NCI-H345 treated with DMSO at 0.1 percent for 48 hours (cell line): ENCODE measurements at regions not wholly inside any gene's neighbourhood (a gene's known extent, or its start where the extent isn't known, plus 50 kb on each side); places are given as distances from the start of the nearest gene placed in this dataset.

Experiments
- DNase-seq: peaks from one replicate; lab custom pipeline; 2025; ENCODE audit not compliant: unreplicated experiment; lab: John Stamatoyannopoulos, UW

GRCh38 chr4:123913598-123913997 is 517.0 kb downstream of the SPRY1 start:
- DNase-seq, result no peak

GRCh38 chr4:123916821-123917220 is 520.2 kb downstream of the SPRY1 start:
- DNase-seq, result no peak

DNA sequence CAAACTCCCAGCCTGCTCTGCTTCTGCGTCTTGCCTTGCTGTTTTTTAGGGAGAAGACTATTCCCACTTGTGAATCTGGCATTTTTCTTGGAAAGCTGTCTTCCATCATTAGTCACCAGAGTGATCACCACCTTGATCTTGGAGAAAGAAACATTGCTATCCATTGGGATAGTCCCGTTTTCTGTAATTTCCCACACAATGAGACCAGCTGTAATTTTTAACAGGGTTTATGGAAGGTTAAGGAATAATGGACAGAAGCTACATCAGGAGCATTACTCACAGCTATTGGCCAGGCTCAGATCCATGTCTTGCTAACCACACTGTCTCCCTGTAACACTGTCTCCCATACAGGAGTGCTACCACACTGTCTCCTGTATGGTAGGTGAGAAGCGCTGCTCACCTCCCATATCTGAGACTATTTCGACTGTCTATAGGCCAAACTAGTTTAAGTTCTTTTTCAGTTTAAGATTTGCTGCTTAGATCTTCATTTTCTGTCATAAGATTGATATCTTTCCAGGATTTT is 523.0 kb downstream of the SPRY1 start:
- DNase-seq, result no peak

DNA sequence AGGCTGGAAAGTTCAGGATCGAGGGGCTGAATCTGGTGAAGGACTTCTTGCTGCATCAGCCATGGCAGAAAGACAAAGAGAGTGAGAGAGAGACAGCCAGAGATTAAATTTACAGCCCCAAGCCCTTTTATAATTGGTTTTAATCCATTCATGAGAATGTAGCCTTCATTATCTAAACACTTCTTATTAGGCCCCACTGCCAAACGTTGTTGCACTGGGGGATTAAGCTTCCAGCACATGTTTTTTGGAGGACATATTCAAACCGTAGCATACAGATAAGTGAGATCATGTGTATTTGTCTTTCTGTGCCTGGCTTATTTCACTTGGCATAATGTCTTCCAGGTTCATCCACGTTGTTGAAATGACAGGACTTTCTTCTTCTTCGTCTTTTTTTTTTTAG is 524.7 kb downstream of the SPRY1 start:
- no peak for DNase-seq

DNA sequence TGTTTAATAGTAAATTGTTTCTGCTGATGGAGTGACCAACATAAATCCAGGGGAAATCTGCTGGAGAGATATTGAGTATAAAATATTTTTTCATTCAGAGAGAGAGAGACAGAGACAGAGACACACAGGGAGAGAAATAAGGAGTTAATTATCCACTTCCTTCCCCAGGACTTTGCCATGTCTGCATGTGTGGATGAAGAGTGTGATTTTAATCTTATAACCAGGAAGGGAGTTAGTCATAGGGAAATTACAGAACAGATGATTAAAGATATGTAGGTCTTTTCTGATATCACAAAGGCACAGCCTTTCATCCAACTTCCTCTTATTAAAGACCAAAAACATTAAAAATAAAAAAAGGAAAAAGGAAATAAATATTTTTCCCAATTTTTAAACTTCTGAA is 526.3 kb downstream of the SPRY1 start:
- DNase-seq, result no peak

DNA sequence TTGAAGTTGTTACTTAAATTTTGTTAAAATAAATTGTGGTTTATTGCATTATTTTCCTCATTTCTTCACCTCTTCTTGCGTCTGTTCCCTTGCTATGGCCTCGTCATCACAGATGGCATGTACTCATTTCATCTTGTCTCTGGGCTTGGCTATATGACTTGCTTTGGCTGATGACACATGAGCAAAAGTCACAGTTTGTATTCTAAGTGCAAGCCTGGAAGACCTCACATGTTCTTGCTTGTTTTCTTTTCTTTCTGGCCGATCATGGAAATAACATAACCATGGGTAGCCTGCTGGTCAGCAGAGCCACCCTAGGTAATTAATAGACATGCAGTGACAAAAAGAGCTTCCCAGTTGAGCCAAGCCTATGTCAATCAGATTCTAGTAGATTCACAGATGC is 527.9 kb downstream of the SPRY1 start:
- no peak for DNase-seq

DNA sequence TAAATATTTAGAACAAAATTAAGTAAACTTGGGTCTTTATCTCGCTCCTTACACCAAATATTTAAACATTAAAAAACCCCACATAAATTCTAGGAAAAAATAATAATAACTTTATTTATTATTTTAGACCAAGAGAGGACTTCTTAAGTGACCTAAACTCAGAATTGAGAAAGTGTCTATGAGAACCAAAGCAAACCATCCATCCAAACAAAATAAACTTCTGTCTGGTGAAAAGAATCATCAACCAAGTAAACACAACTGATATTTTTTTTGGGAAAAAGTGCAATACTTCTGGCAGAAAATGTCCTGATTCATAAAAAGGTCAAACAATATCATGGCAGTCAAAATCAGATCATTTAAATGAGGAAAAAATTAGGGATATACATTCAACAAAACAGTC is 533.0 kb downstream of the SPRY1 start:
- DNase-seq, result no peak

- no peak for DNase-seq
Observed at GRCh38 chr4:123930996-123931395, 534.4 kb downstream of the SPRY1 start.

DNA sequence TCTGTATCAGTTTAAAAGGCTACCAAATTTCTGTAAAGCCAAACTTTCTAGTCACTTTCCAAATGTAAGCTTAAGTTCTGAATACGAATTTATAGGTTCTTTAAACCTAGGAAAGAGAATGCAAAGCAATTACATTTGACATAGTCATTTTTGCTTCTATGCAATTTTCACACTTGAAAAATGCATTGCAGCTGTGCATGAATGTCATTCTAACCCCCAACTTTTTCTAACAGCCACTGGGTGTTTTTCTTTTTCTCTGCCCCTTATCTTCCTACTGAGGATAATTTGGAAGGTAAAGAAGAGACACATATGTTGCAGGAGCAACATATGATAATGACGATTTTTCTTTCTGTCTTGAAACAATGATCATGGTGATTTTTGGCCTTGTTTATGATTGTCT is 537.5 kb downstream of the SPRY1 start:
- no peak for DNase-seq

DNA sequence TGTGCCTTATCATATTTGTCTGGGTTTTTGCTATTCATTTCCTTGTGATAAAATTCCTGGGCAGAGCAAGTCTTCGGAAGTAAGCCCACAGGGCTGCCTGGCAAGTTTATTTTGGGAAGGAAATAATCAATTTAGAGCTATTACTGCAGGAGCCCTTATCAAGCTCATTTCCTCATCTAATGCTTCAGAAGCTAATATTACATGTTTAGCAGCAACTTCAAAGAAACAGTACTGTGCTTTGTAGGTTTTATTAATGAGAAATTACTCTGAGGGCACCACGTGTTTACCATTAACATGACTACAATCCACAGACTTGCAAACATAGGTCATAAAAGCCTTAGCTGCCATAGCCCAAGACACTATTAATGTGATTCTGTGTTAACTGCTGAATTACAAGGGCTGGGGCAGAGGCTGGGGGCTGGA is 540.0 kb downstream of the SPRY1 start:
- DNase-seq, result no peak

DNA sequence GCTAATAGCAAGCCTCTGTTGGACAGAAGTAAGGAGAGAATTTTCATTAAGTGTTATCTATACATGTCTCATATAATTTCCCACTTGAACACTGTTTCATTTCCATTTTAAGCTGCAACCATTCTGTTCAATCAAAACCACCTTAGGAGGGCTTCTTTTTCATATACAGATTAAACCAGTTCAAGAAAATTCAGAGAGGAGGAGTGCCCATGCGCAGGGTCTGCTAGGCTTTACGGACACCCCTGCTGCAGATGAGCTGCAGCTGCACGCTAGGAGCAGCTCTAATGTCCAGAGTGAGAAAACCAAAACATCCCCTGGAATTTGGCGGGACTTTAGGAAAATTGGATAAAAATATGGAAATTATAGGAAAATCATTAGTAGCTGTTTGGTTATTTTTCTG is 541.0 kb downstream of the SPRY1 start:
- no peak for DNase-seq

DNA sequence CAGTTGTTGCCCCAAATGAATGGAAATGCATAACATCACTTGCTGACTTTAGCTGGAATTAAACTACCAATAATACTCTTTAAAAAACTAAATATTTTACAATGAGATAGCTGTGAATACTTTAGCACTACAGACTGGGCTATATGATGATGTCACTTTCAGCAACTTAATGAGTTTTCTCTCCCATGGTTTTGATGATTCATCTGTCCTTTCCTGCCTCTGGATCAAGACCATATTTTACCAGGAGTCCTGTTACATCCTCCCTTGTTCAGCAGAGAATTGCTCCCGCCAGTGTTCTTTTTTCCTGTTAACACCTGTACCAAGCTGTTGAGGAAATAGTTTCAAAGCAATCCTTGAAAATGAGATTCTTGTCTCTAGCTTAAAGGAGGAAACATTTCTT is 543.0 kb downstream of the SPRY1 start:
- DNase-seq, result no peak

- no peak for DNase-seq
Observed at GRCh38 chr4:123940604-123941003, 544.0 kb downstream of the SPRY1 start.

DNA sequence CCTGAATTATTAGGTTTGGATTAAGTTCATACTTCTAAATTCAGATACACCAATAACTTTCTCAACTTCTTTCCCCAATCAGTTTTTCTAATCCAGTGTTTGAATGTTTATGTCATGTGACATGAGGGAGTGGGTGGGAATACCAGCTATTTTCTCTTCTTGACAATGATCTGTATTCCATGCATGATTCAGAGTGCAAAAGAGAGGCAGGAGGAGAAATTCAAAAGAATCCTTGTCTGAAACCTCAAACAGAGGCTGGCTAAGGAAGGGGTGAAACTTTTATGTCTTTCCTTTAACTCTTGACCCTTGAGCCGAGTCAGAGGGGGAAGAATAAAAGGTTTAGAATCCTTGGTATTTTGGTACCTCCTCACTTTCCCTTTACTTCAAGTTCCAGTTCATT is 544.7 kb downstream of the SPRY1 start:
- DNase-seq, result no peak

GRCh38 chr4:123943976-123944375 is 547.4 kb downstream of the SPRY1 start:
- DNase-seq, result no peak

GRCh38 chr4:123945301-123945700 is 548.7 kb downstream of the SPRY1 start:
- no peak for DNase-seq

GRCh38 chr4:123950530-123950929 is 553.9 kb downstream of the SPRY1 start:
- DNase-seq, result no peak

- no peak for DNase-seq
Observed at GRCh38 chr4:123952530-123953274, 556.1 kb downstream of the SPRY1 start.

DNA sequence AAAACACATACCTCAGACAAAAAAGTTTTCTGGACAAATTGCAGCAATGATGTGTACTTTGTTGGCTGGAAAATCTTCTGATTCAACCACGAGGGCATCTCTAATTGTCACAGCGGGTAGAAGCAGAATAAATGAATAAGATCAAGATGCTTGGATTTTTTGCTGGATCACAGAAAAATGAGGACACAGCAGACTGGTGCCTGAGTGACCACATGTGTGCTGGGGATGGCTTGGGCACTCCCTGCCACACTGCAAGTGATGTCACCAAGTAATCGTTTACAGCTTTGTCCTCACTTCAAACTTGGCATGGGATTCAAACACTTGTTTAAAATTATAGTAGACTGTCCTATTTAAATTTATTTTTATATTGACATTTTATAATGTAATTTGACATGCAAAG is 557.0 kb downstream of the SPRY1 start:
- no peak for DNase-seq

GRCh38 chr4:123954220-123954619 is 557.6 kb downstream of the SPRY1 start:
- DNase-seq, result no peak

- DNase-seq, result no peak
Observed at GRCh38 chr4:123955167-123955800, 558.7 kb downstream of the SPRY1 start.

DNA sequence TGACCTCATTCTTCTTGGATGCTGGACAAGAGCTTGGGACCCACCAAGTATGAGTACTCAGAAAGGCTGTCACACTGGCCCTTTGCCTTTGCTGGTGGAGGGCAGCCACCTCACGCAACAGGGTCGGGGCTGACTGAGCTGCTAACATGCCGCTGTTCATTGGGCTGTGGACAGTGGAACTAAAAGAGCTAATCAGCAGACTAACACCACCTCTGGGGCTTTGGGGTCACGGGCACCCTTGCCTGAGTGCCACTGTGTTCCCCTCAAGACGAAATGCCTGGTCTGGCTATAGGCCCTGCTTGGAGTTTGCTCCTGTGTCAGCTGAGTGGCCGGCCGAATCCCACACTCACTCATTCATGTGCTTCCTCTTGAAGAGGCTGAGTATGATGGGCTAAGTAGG is 559.6 kb downstream of the SPRY1 start:
- no peak for DNase-seq
